Chondrocyte (in vitro differentiated cells): ENCODE measurements at regions not wholly inside any gene's neighbourhood (a gene's known extent, or its start where the extent isn't known, plus 50 kb on each side); places are given as distances from the start of the nearest gene placed in this dataset.

Source experiments
- DNase-seq: peaks from one replicate; pipeline ENCODE4 v3.0.0; 2021; ENCODE audit warnings: mixed read lengths, low spot score
- H3K27ac Mint-ChIP-seq: one replicate; pipeline ENCODE4 v1.8.0; 2021; ENCODE audit warnings: mild to moderate bottlenecking, moderate library complexity, mixed read lengths; ENCODE audit not compliant: unreplicated experiment
- H3K27me3 Mint-ChIP-seq: 2 replicates; pipeline ENCODE4 v1.8.0; 2021; ENCODE audit warnings: low read depth, mixed read lengths
- H3K36me3 Mint-ChIP-seq: 2 replicates; pipeline ENCODE4 v1.8.0; 2021; ENCODE audit warnings: low read depth, mixed read lengths
- H3K4me1 Mint-ChIP-seq: 2 replicates; pipeline ENCODE4 v1.8.0; 2021; ENCODE audit warnings: low read depth, mild to moderate bottlenecking, mixed read lengths
- H3K4me3 Mint-ChIP-seq: one replicate; pipeline ENCODE4 v1.8.0; 2021; ENCODE audit warnings: mild to moderate bottlenecking, moderate library complexity, mixed read lengths; ENCODE audit not compliant: unreplicated experiment
- H3K9me3 Mint-ChIP-seq: 2 replicates; pipeline ENCODE4 v1.8.0; 2021; ENCODE audit warnings: low read depth, mixed read lengths
- TF ChIP-seq, protein P1 (sequence below): fragments of 200-600 bp; sonication (generic); IDR thresholded peaks from 2 replicates; pipeline ENCODE4 v1.5.0; 2021; ENCODE audit warnings: antibody characterized with exemption, mild to moderate bottlenecking, moderate library complexity

DNA sequence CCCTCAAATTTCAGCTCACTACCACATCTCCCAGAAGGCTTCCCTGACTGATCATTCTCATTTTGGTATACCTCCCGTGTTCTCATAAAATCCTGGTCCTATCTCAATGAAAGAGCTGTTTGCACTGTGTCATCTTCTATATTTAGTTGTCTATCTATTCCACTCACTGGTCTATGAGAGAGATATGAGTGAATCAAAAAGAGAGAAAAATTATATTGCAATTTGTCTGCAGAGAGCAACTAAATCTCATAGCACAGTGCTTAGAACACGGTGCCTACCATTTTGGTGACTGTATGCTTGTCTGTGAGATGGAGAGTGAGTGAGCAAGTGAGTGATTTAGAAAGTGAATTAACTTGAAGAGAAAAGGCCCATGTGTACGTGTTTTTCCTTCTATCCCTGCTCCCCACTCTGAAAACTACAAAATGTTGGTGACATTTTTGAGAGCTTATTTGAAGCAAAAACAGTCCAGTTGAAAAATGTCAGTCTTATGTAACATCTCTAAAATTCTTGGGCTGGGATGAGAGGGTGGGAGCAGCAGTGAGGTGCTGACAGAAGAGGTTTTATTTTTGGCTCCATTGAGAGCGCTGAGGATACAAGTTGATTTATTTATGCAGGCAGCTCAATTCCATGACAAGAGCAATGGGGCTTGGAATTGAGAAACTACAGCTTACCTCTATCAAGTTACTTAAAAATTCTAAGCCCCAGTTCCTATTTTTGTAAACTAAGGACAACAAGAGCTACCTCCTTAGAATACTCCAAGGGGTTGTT, 373.5 kb upstream of the CHST9 start:
- Mint-ChIP-seq H3K27ac (no peak overlapping the region), H3K4me3 (no peak overlapping the region), H3K9me3 (peaks cover 16% of the 10 kb centered on the region), H3K4me1 (no peaks in the 10 kb centered on the region), H3K27me3 (peaks cover 17% of the 10 kb centered on the region), H3K36me3 (peaks cover 2% of the 10 kb centered on the region)
- TF ChIP-seq, protein P1, sequence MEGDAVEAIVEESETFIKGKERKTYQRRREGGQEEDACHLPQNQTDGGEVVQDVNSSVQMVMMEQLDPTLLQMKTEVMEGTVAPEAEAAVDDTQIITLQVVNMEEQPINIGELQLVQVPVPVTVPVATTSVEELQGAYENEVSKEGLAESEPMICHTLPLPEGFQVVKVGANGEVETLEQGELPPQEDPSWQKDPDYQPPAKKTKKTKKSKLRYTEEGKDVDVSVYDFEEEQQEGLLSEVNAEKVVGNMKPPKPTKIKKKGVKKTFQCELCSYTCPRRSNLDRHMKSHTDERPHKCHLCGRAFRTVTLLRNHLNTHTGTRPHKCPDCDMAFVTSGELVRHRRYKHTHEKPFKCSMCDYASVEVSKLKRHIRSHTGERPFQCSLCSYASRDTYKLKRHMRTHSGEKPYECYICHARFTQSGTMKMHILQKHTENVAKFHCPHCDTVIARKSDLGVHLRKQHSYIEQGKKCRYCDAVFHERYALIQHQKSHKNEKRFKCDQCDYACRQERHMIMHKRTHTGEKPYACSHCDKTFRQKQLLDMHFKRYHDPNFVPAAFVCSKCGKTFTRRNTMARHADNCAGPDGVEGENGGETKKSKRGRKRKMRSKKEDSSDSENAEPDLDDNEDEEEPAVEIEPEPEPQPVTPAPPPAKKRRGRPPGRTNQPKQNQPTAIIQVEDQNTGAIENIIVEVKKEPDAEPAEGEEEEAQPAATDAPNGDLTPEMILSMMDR: no peak
- no peak for DNase-seq

DNA sequence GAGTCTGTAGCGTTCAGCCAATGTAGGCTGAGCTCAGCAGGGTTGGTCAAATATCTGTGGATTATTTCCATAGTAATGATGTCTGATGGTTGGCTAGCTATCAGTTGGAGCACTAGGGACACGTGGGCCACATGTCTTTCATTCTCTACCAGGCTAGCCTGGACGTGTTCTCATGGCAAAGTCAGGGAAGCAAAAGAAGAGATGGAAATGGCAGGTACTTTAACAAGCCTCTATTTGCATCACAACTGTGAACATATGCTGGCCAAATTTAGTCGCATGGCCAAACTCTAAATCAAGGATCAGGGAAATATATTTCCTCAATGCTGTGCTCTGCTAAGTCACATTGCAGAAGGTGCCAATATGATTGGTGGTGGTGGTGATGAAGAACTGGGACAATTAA, 371.6 kb upstream of the CHST9 start:
- Mint-ChIP-seq H3K27ac (no peak overlapping the region), H3K27me3 (peaks cover 17% of the 10 kb centered on the region)
- TF ChIP-seq, protein P1: no peak

DNA sequence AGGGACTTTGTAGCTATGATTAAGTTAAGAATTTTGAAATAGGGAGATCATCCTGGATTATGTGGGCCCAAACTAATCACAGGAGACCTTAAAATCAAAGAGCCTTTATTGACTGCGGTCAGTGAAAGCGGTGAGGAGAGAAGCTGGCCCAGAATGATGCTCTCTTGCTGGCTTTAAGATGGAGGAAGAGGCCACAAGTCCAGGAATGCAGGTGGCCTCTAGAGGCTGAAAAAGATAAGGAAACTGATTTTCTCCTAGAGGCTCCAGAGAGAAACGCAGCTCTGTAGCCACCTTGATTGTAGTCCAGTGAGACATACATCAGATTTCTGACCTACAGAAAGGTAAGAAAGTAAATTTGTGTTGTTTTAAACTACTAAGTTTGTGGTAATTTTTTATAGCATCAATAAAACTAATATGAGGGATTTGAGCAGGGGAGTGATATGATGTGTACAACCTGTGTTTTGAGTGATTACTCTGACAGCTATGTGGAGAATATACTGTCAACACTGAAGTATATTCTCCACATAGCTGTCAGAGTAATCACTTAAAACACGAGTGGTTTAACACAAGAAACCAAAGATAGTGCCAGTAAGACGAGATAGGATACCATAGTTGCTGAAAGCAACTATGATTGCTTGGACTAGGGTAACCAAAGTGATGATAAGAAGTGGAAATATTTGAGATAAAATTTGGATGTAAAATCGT, 364.4 kb upstream of the CHST9 start:
- H3K36me3 Mint-ChIP-seq: no peaks in the 10 kb centered on the region
- no peak overlapping the region for H3K4me3 Mint-ChIP-seq
- H3K4me1 Mint-ChIP-seq: no peaks in the 10 kb centered on the region
- peaks cover 5% of the 10 kb centered on the region for H3K9me3 Mint-ChIP-seq
- peaks cover 2% of the 10 kb centered on the region for H3K27me3 Mint-ChIP-seq
- no peak overlapping the region for H3K27ac Mint-ChIP-seq
- no peak for DNase-seq
- TF ChIP-seq, protein P1: no peak

More for the DNA sequence above, 371.6 kb upstream of the CHST9 start:
- Mint-ChIP-seq H3K4me1 (no peaks in the 10 kb centered on the region), H3K36me3 (no peaks in the 10 kb centered on the region), H3K4me3 (no peak overlapping the region), H3K9me3 (peaks cover 10% of the 10 kb centered on the region)
- no peak for DNase-seq

DNA sequence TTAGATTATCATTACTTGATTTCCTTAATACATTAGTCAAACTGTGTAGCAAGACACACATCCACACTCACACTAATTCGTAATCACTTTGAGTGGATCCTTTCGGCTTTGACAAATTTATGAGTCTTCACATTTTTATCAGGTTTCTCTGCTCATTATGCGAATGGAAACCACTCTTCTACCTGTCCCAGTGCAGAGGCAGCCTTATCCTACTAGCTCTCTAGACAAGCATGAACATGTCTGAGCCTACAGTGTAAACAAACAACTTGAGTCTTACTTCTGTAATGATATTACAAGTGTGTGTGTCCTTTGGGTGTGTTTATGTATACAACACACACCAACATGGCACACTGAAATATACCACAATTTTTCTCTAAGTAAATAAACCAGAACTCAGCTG, 361.9 kb upstream of the CHST9 start:
- no peaks in the 10 kb centered on the region for H3K36me3 Mint-ChIP-seq
- TF ChIP-seq, protein P1: no peak
- no peaks in the 10 kb centered on the region for H3K4me1 Mint-ChIP-seq
- H3K27me3 Mint-ChIP-seq: no peaks in the 10 kb centered on the region
- peaks cover 5% of the 10 kb centered on the region for H3K9me3 Mint-ChIP-seq
- no peak for DNase-seq
- H3K4me3 Mint-ChIP-seq: no peak overlapping the region
- no peak overlapping the region for H3K27ac Mint-ChIP-seq

DNA sequence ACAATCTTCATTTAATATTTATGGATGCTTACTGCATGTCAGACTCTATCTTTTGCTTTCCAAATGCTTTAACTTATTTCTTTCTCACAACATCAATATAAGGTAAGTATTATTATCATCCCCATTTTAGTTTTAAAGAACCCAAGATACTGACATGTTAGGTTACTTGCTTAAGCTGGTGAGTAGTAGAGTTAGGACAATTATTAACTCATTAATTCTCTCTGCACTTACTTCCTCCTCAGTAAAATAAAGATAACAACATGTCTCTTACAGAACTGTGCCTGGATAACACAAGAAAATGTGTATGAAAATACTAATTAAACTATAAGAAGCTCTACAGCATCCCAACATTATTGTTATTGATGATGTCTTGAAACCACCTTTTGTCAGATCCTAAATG, 359.1 kb upstream of the CHST9 start:
- no peak overlapping the region for H3K4me3 Mint-ChIP-seq
- no peaks in the 10 kb centered on the region for H3K36me3 Mint-ChIP-seq
- peaks cover 2% of the 10 kb centered on the region for H3K9me3 Mint-ChIP-seq
- no peak overlapping the region for H3K27ac Mint-ChIP-seq
- no peak for DNase-seq
- H3K27me3 Mint-ChIP-seq: no peaks in the 10 kb centered on the region
- TF ChIP-seq, protein P1: no peak
- H3K4me1 Mint-ChIP-seq: peaks cover 5% of the 10 kb centered on the region
